Keratinocyte (primary cell): ENCODE measurements at regions not wholly inside any gene's neighbourhood (a gene's known extent, or its start where the extent isn't known, plus 50 kb on each side); places are given as distances from the start of the nearest gene placed in this dataset.

Experiments used
- DNase-seq: peaks from one replicate; pipeline ENCODE4 v3.0.0-alpha.2; 2011; ENCODE audit warnings: low read depth, missing footprints, low spot score
- FAIRE-seq: peaks from 2 replicates; lab custom pipeline; 2011; peaks lifted over from hg19 to GRCh38; lab: Jason Lieb, UNC
- H2AFZ ChIP-seq: 2 replicates; pipeline ENCODE4 v1.6.0; 2012; ENCODE audit warnings: low read length, control low read depth, inconsistent platforms; ENCODE audit not compliant: control insufficient read depth
- H3K27ac ChIP-seq: 2 replicates; pipeline ENCODE4 v1.5.1; 2011; ENCODE audit warnings: low read length; ENCODE audit not compliant: control insufficient read depth, insufficient read depth
- H3K27me3 ChIP-seq: 3 replicates; pipeline ENCODE4 v1.6.0; 2011; ENCODE audit warnings: low read length; ENCODE audit not compliant: control insufficient read depth, insufficient read depth; ENCODE audit errors: extremely low read depth
- H3K36me3 ChIP-seq, 2 experiments: 2 replicates in 1 of 2; 3 replicates in 1 of 2; pipeline ENCODE4 v1.5.1; 2011; ENCODE audit warnings: low read length in 2 of 2, mild to moderate bottlenecking in 1 of 2; ENCODE audit not compliant: control insufficient read depth in 2 of 2, insufficient read depth in 2 of 2; ENCODE audit errors: extremely low read depth in 1 of 2
- H3K4me1 ChIP-seq: 3 replicates; pipeline ENCODE4 v1.5.1; 2011; ENCODE audit warnings: low read length; ENCODE audit not compliant: control insufficient read depth, insufficient read depth; ENCODE audit errors: extremely low read depth
- H3K4me2 ChIP-seq: 3 replicates; pipeline ENCODE4 v1.6.0; 2011; ENCODE audit warnings: low read depth, low read length; ENCODE audit not compliant: control insufficient read depth, insufficient read depth; ENCODE audit errors: extremely low read depth
- H3K4me3 ChIP-seq, 3 experiments: fragments of 200-600 bp in 1 of 3; sonication (generic) in 1 of 3; 2 replicates in 2 of 3; 3 replicates in 1 of 3; pipeline ENCODE4 v1.5.1; 2011 to 2016; ENCODE audit warnings: low read length in 3 of 3, mild to moderate bottlenecking in 3 of 3, control low read depth in 2 of 3, inconsistent platforms in 1 of 3, low read depth in 1 of 3, mixed read lengths in 1 of 3, mixed run types in 1 of 3, moderate library complexity in 1 of 3; ENCODE audit not compliant: control insufficient read depth in 2 of 3, insufficient read depth in 2 of 3; ENCODE audit errors: extremely low read depth in 1 of 3
- H3K79me2 ChIP-seq: 2 replicates; pipeline ENCODE4 v1.6.0; 2012; ENCODE audit warnings: low read length; ENCODE audit not compliant: control insufficient read depth, insufficient read depth
- H3K9ac ChIP-seq: 3 replicates; pipeline ENCODE4 v1.6.0; 2011; ENCODE audit warnings: low read length; ENCODE audit not compliant: control insufficient read depth, insufficient read depth; ENCODE audit errors: extremely low read depth
- H3K9me1 ChIP-seq: 3 replicates; pipeline ENCODE4 v1.6.0; 2011; ENCODE audit warnings: low read length; ENCODE audit not compliant: control insufficient read depth, insufficient read depth; ENCODE audit errors: extremely low read depth
- H3K9me3 ChIP-seq: 2 replicates; pipeline ENCODE4 v1.5.1; 2012; ENCODE audit warnings: low read depth, low read length; ENCODE audit not compliant: control insufficient read depth
- H4K20me1 ChIP-seq: 3 replicates; pipeline ENCODE4 v1.6.0; 2011; ENCODE audit warnings: low read length; ENCODE audit not compliant: control insufficient read depth, insufficient read depth; ENCODE audit errors: extremely low read depth
- CTCF ChIP-seq, 3 experiments: IDR thresholded peaks in 1 of 3; conservative IDR thresholded peaks in 1 of 3; optimal IDR thresholded peaks in 1 of 3; 2 replicates in 2 of 3; 3 replicates in 1 of 3; pipeline versions ENCODE3 to v1.5.1; 2011; ENCODE audit warnings: low read length in 3 of 3, mild to moderate bottlenecking in 3 of 3, moderate library complexity in 2 of 3, control low read depth in 1 of 3, inconsistent platforms in 1 of 3; ENCODE audit not compliant: insufficient read depth in 2 of 3; ENCODE audit errors: extremely low read depth in 1 of 3
- EZH2 ChIP-seq: IDR thresholded peaks from one replicate; pipeline ENCODE4 v1.6.1; 2012; ENCODE audit warnings: inconsistent platforms, mild to moderate bottlenecking, low read length, moderate library complexity
- dilution Hi-C: fragments of 300-500 bp; cut with MboI; formaldehyde crosslinking; loops from one replicate; pipeline ENCODE4 v1.7.0; 2020; ENCODE audit warnings: low sequenced_read_pairs; ENCODE audit not compliant: extremely low pct_ligation_motif_present

- H3K27ac ChIP-seq, result no peak overlapping the region
- dilution Hi-C loops, result no loop called here
- H4K20me1 ChIP-seq, result no peaks in the 10 kb centered on the region
- no peaks in the 10 kb centered on the region for H3K9me3 ChIP-seq
- no peaks in the 10 kb centered on the region for H3K79me2 ChIP-seq
- H3K36me3 ChIP-seq, result no peaks in the 10 kb centered on the region
- H2AFZ ChIP-seq, result no peak overlapping the region
- no peak overlapping the region for H3K4me3 ChIP-seq
- no peak for FAIRE-seq
- TF ChIP-seq CTCF (optimal IDR thresholded peaks at IDR 0.05 in 1 of 3, IDR thresholded peaks at IDR 0.05 in 1 of 3, conservative IDR thresholded peaks at IDR 0.05 in 1 of 3; ENCODE audit: extremely low read depth in 1 of 3, insufficient read depth in 2 of 3, low read length in 3 of 3), result no peak
- TF ChIP-seq EZH2, result no peak
- no peak overlapping the region for H3K4me2 ChIP-seq
- no peaks in the 10 kb centered on the region for H3K9me1 ChIP-seq
- DNase-seq, result no peak
- H3K9ac ChIP-seq, result no peak overlapping the region
- no peaks in the 10 kb centered on the region for H3K27me3 ChIP-seq
- no peaks in the 10 kb centered on the region for H3K4me1 ChIP-seq
These were observed 510.1 kb downstream of the EIPR1 start for GRCh38 chr2:2867397-2867979.

DNA sequence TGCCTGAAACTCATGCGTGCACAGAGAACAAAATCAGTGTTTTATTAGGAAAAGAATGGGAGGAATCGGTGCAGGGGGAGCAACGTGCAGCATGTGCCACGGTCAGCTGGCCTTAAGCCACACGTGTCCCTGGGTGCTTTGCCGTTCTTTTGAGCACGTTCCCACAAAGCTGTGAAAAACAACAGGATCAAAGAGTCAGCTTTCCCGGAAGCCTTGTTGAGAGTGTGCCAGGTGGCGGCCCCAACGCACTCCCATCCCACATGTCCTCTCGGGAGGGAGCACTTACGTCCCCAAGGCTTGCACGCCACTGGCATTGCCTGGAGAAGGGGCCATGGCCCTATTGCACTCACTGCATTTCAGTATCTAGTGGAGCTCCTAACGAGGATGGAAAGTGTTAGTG lies 511.2 kb downstream of the EIPR1 start:
- Histone ChIP-seq H3K9me3 (no peaks in the 10 kb centered on the region), H3K4me1 (no peaks in the 10 kb centered on the region), H3K79me2 (no peaks in the 10 kb centered on the region), H3K27me3 (no peaks in the 10 kb centered on the region), H3K9me1 (no peaks in the 10 kb centered on the region), H2AFZ (no peak overlapping the region), H3K4me3 (no peak overlapping the region), H4K20me1 (no peaks in the 10 kb centered on the region), H3K36me3 (no peaks in the 10 kb centered on the region), H3K4me2 (no peak overlapping the region), H3K9ac (no peak overlapping the region), H3K27ac (no peak overlapping the region)
- DNase-seq (no peak), FAIRE-seq (no peak)
- dilution Hi-C loops, result no loop called here
- TF ChIP-seq CTCF (optimal IDR thresholded peaks at IDR 0.05 in 1 of 3, IDR thresholded peaks at IDR 0.05 in 1 of 3, conservative IDR thresholded peaks at IDR 0.05 in 1 of 3; ENCODE audit: extremely low read depth in 1 of 3, insufficient read depth in 2 of 3, low read length in 3 of 3) (no peak), EZH2 (no peak)
